HEK293 (cell line): ENCODE measurements at regions not wholly inside any gene's neighbourhood (a gene's known extent, or its start where the extent isn't known, plus 50 kb on each side); places are given as distances from the start of the nearest gene placed in this dataset.

Source experiments
- CTCF ChIA-PET: fragments of 350-600 bp; formaldehyde crosslinking; extraction: SDS; loops from one replicate; lab custom pipeline; 2021; ENCODE audit warnings: antibody characterized with exemption; lab: Yijun Ruan, JAX
- POLR2A ChIA-PET: fragments of 300-600 bp; formaldehyde crosslinking; extraction: SDS; loops from one replicate; lab custom pipeline; 2020; ENCODE audit warnings: antibody characterized with exemption, inconsistent platforms; lab: Yijun Ruan, JAX
- H3K27ac ChIP-seq: fragments of 200-500 bp; sonication (Bioruptor generic); 2 replicates; pipeline ENCODE4 v1.5.1; 2014; ENCODE audit warnings: low read depth, low read length, control low read depth, inconsistent platforms; ENCODE audit errors: extremely low read depth
- H3K36me3 ChIP-seq, 2 experiments: fragments of 200-500 bp in 1 of 2; sonication (Bioruptor generic) in 1 of 2; 1 replicate in 1 of 2; 2 replicates in 1 of 2; pipeline ENCODE4 v1.5.1; 2014 to 2017; ENCODE audit warnings: inconsistent platforms in 2 of 2, low read length in 2 of 2; ENCODE audit not compliant: control insufficient read depth in 2 of 2, insufficient read depth in 1 of 2
- H3K4me1 ChIP-seq: fragments of 200-500 bp; sonication (Bioruptor generic); 2 replicates; pipeline ENCODE4 v1.5.1; 2014; ENCODE audit warnings: mild to moderate bottlenecking, low read length, inconsistent platforms; ENCODE audit not compliant: control insufficient read depth, insufficient read depth
- H3K4me3 ChIP-seq: 2 replicates; pipeline ENCODE4 v1.5.1; 2011; ENCODE audit warnings: low read depth, mild to moderate bottlenecking, control low read depth, low read length, moderate library complexity
- H3K9me3 ChIP-seq: fragments of 200-500 bp; sonication (Bioruptor generic); 2 replicates; pipeline ENCODE4 v1.5.1; 2014; ENCODE audit warnings: low read depth, low read length, inconsistent platforms; ENCODE audit not compliant: control insufficient read depth, insufficient read depth
- GLI2 ChIP-seq: fragments of 450-650 bp; formaldehyde crosslinking; IDR thresholded peaks from 2 replicates; pipeline ENCODE4; 2017; ENCODE audit warnings: missing biosample characterization, missing genetic modification characterization, low read depth, borderline replicate concordance
- GLI4 ChIP-seq: fragments of 450-650 bp; formaldehyde crosslinking; IDR thresholded peaks from 2 replicates; pipeline ENCODE4 v1.5.1; 2016; ENCODE audit warnings: missing biosample characterization, missing genetic modification characterization
- KLF8 ChIP-seq: fragments of 450-650 bp; formaldehyde crosslinking; IDR thresholded peaks from 2 replicates; pipeline ENCODE4 v1.5.1; 2016; ENCODE audit warnings: missing biosample characterization, missing genetic modification characterization
- PRDM1 ChIP-seq: fragments of 450-650 bp; formaldehyde crosslinking; IDR thresholded peaks from 2 replicates; pipeline ENCODE4; 2016; ENCODE audit warnings: missing biosample characterization, missing genetic modification characterization
- PRDM2 ChIP-seq: fragments of 450-650 bp; formaldehyde crosslinking; IDR thresholded peaks from 2 replicates; pipeline ENCODE4 v1.5.1; 2016; ENCODE audit warnings: missing biosample characterization, missing genetic modification characterization, borderline replicate concordance
- SCRT1 ChIP-seq: fragments of 450-650 bp; formaldehyde crosslinking; IDR thresholded peaks from 2 replicates; pipeline ENCODE4 v1.5.1; 2016; ENCODE audit warnings: missing biosample characterization, missing genetic modification characterization, borderline replicate concordance
- ZBTB10 ChIP-seq: fragments of 450-650 bp; formaldehyde crosslinking; IDR thresholded peaks from 2 replicates; pipeline ENCODE4 v1.5.1; 2016; ENCODE audit warnings: missing biosample characterization, missing genetic modification characterization
- ZFP3 ChIP-seq: fragments of 450-650 bp; formaldehyde crosslinking; IDR thresholded peaks from 2 replicates; pipeline ENCODE4 v1.5.1; 2016; ENCODE audit warnings: low read depth, missing biosample characterization, missing genetic modification characterization
- ZNF138 ChIP-seq: fragments of 450-650 bp; formaldehyde crosslinking; IDR thresholded peaks from 2 replicates; pipeline ENCODE4 v1.5.1; 2016; ENCODE audit warnings: missing biosample characterization, missing genetic modification characterization, borderline replicate concordance
- ZNF248 ChIP-seq: fragments of 450-650 bp; formaldehyde crosslinking; IDR thresholded peaks from 2 replicates; pipeline ENCODE4 v1.5.1; 2017; ENCODE audit warnings: missing biosample characterization, missing genetic modification characterization
- ZNF292 ChIP-seq: fragments of 450-650 bp; formaldehyde crosslinking; IDR thresholded peaks from 2 replicates; pipeline ENCODE4 v1.5.1; 2016; ENCODE audit warnings: low read depth, missing biosample characterization, missing genetic modification characterization, borderline replicate concordance
- ZNF341 ChIP-seq: fragments of 450-650 bp; formaldehyde crosslinking; IDR thresholded peaks from 2 replicates; pipeline ENCODE4; 2016; ENCODE audit warnings: low read depth, missing biosample characterization, missing genetic modification characterization
- ZNF416 ChIP-seq: fragments of 450-650 bp; formaldehyde crosslinking; IDR thresholded peaks from 2 replicates; pipeline ENCODE4 v1.5.1; 2016; ENCODE audit warnings: missing biosample characterization, missing genetic modification characterization
- ZNF423 ChIP-seq: fragments of 450-650 bp; formaldehyde crosslinking; IDR thresholded peaks from 2 replicates; pipeline ENCODE4 v1.5.1; 2016; ENCODE audit warnings: missing biosample characterization, missing genetic modification characterization
- ZNF501 ChIP-seq: fragments of 450-650 bp; formaldehyde crosslinking; IDR thresholded peaks from 2 replicates; pipeline ENCODE4 v1.5.1; 2016; ENCODE audit warnings: missing biosample characterization, missing genetic modification characterization
- ZNF658 ChIP-seq: fragments of 450-650 bp; formaldehyde crosslinking; IDR thresholded peaks from 2 replicates; pipeline ENCODE4; 2016; ENCODE audit warnings: missing biosample characterization, missing genetic modification characterization
- ZNF830 ChIP-seq: fragments of 450-650 bp; IDR thresholded peaks from 2 replicates; pipeline ENCODE4 v1.5.0; 2018; ENCODE audit warnings: missing biosample characterization, missing genetic modification characterization, low read depth, mild to moderate bottlenecking, moderate library complexity
- ZSCAN16 ChIP-seq: fragments of 450-650 bp; formaldehyde crosslinking; IDR thresholded peaks from 2 replicates; pipeline ENCODE4 v1.5.1; 2016; ENCODE audit warnings: missing biosample characterization, missing genetic modification characterization
- ZSCAN18 ChIP-seq: fragments of 450-650 bp; formaldehyde crosslinking; IDR thresholded peaks from 2 replicates; pipeline ENCODE4 v1.5.1; 2016; ENCODE audit warnings: missing biosample characterization, missing genetic modification characterization
- TF ChIP-seq, protein P1 (sequence below): fragments of 450-650 bp; formaldehyde crosslinking; IDR thresholded peaks from 2 replicates; pipeline ENCODE4 v1.5.1; 2016; ENCODE audit warnings: missing biosample characterization, missing genetic modification characterization

GRCh38 chr6:92174398-92175073 is 1244.8 kb downstream of the EPHA7 start:
- no peak overlapping the region for H3K4me3 ChIP-seq
- ChIA-PET CTCF (no interaction called here), POLR2A (no interaction called here)
- no peak overlapping the region for H3K27ac ChIP-seq
- no peaks in the 10 kb centered on the region for H3K9me3 ChIP-seq
- no peaks in the 10 kb centered on the region for H3K4me1 ChIP-seq
- no peak for TF ChIP-seq ZSCAN16 (tag by site-specific recombination)
- no peak for TF ChIP-seq ZSCAN18
- TF ChIP-seq ZNF292 (tag by site-specific recombination): no peak
- no peak for TF ChIP-seq GLI2 (tag by site-specific recombination)
- no peak for TF ChIP-seq ZNF501
- no peak for TF ChIP-seq ZNF138 (tag by site-specific recombination)
- TF ChIP-seq, protein P1, sequence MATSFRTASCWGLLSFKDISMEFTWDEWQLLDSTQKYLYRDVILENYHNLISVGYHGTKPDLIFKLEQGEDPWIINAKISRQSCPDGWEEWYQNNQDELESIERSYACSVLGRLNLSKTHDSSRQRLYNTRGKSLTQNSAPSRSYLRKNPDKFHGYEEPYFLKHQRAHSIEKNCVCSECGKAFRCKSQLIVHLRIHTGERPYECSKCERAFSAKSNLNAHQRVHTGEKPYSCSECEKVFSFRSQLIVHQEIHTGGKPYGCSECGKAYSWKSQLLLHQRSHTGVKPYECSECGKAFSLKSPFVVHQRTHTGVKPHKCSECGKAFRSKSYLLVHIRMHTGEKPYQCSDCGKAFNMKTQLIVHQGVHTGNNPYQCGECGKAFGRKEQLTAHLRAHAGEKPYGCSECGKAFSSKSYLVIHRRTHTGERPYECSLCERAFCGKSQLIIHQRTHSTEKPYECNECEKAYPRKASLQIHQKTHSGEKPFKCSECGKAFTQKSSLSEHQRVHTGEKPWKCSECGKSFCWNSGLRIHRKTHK (tag by site-specific recombination): no peak
- no peak for TF ChIP-seq ZNF248 (tag by site-specific recombination)
- TF ChIP-seq ZNF423 (tag by site-specific recombination): no peak
- TF ChIP-seq SCRT1 (tag by site-specific recombination): no peak
- no peak for TF ChIP-seq PRDM1 (tag by site-specific recombination)
- TF ChIP-seq ZNF658: no peak
- no peak for TF ChIP-seq ZNF830
- TF ChIP-seq ZFP3 (tag by site-specific recombination): no peak
- no peak for TF ChIP-seq PRDM2
- TF ChIP-seq GLI4 (tag by site-specific recombination): no peak
- no peak for TF ChIP-seq ZNF341 (tag by site-specific recombination)
- TF ChIP-seq KLF8 (tag by site-specific recombination): no peak
- TF ChIP-seq ZNF416: no peak
- no peak for TF ChIP-seq ZBTB10
- H3K36me3 ChIP-seq: no peaks in the 10 kb centered on the region
